IPS DF 6.9 (cell line): ENCODE measurements at regions not wholly inside any gene's neighbourhood (a gene's known extent, or its start where the extent isn't known, plus 50 kb on each side); places are given as distances from the start of the nearest gene placed in this dataset.
"Not testable (repeated sequence)": the region's sequence is repeated elsewhere in the genome, so short reads cannot be mapped to it uniquely, and the experiment has no call there.

Experiments used
- DNase-seq: peaks from one replicate; pipeline ENCODE4 v3.0.0-alpha.2; 2013; ENCODE audit warnings: low read depth, low spot score
- H3K27ac ChIP-seq: one replicate; pipeline ENCODE4 v1.5.1; 2013; ENCODE audit warnings: low read length, control low read depth
- H3K27me3 ChIP-seq: 2 replicates; pipeline ENCODE4 v1.6.1; 2013; ENCODE audit warnings: mild to moderate bottlenecking, low read length; ENCODE audit not compliant: control insufficient read depth, insufficient read depth
- H3K36me3 ChIP-seq: 2 replicates; pipeline ENCODE4 v1.6.1; 2013; ENCODE audit warnings: low read length; ENCODE audit not compliant: control insufficient read depth, insufficient read depth
- H3K4me1 ChIP-seq: 2 replicates; pipeline ENCODE4 v1.6.1; 2013; ENCODE audit warnings: low read length; ENCODE audit not compliant: control insufficient read depth, insufficient read depth
- H3K4me3 ChIP-seq: 2 replicates; pipeline ENCODE4 v1.5.1; 2013; ENCODE audit warnings: mild to moderate bottlenecking, low read length
- H3K9me3 ChIP-seq: 2 replicates; pipeline ENCODE4 v1.6.1; 2013; ENCODE audit warnings: low read length, inconsistent platforms; ENCODE audit not compliant: control insufficient read depth, insufficient read depth
- WGBS: extraction: QIAGEN DNeasy Blood & Tissue Kit; methylation state at CpG from one replicate; pipeline ENCODE4 v1.1.7; 2013; ENCODE audit warnings: mixed read lengths, missing lambda C conversion rate; ENCODE audit not compliant: insufficient read length, insufficient coverage; 5-methylcytosine and 5-hydroxymethylcytosine counted together

DNA sequence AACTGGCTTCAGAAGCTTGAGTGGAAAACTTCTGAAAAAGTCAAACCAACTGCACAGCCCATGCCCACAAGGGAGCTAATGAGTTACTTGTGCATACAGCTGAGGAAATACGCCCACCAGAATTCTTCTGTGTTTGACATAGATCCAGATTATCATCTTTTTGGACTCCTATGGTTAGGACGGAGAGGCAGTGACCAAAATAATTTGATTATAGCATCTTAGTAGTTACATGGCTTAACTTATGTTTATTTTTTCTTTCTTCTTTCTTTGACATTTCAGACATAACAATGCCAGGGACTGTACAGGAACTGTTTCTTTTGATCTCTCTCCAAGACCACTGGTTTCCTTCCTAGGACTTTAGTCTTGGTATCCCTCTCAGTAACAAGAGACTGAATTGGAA is 246.1 kb upstream of the RASGRP1 start:
- no peaks in the 10 kb centered on the region for H3K36me3 ChIP-seq
- DNase-seq = no peak
- no peaks in the 10 kb centered on the region for H3K27me3 ChIP-seq
- no CpG with 5 or more reads among the region's 2 CpGs for WGBS
- no peak overlapping the region for H3K4me3 ChIP-seq
- no peak overlapping the region for H3K27ac ChIP-seq
- H3K9me3 ChIP-seq = no peaks in the 10 kb centered on the region
- H3K4me1 ChIP-seq = no peaks in the 10 kb centered on the region

DNA sequence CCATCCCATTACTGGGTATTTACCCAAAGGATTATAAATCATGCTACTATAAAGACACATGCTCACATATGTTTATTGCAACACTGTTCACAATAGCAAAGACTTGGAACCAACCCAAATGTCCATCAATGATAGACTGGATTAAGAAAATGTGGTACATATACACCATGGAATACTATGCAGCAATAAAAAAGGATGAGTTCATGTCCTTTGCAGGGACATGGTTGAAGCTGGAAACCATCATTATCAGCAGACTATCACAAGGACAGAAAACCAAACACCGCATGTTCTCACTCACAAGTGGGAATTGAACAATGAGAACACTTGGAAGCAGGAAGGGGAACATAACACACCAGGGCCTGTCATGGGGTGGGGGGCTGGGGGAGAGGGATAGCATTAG is 249.6 kb upstream of the RASGRP1 start:
- H3K27ac ChIP-seq, H3K4me3 ChIP-seq, H3K4me1 ChIP-seq, H3K27me3 ChIP-seq, H3K9me3 ChIP-seq, H3K36me3 ChIP-seq, DNase-seq: not testable (repeated sequence)
- no CpG with 5 or more reads among the region's 1 CpG for WGBS

DNA sequence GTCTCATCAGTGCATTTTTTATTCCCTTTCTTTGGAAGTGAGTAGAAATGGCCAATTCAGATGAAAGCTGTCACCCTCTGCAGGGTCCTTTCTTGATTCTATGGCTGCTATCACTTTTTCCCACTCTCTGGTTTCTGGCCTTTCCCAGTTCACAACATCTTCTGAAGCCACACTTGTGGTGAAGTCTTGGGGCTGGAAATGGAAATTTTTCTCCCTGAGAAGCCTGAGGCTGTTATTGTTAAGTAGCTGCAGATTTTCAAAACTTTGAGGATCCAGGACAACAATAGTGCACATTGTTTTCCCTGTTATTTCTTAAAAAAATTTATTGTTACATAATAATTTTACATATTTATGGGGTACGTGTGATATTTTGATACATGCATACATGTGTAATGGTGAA is 250.3 kb upstream of the RASGRP1 start:
- no peak for DNase-seq
- WGBS = no CpG with 5 or more reads among the region's 1 CpG
- Histone ChIP-seq H3K27ac (no peak overlapping the region), H3K36me3 (no peaks in the 10 kb centered on the region), H3K27me3 (no peaks in the 10 kb centered on the region), H3K4me1 (peaks cover 1% of the 10 kb centered on the region; the same call in 1 of the 2 replicates), H3K9me3 (no peaks in the 10 kb centered on the region), H3K4me3 (no peak overlapping the region)

DNA sequence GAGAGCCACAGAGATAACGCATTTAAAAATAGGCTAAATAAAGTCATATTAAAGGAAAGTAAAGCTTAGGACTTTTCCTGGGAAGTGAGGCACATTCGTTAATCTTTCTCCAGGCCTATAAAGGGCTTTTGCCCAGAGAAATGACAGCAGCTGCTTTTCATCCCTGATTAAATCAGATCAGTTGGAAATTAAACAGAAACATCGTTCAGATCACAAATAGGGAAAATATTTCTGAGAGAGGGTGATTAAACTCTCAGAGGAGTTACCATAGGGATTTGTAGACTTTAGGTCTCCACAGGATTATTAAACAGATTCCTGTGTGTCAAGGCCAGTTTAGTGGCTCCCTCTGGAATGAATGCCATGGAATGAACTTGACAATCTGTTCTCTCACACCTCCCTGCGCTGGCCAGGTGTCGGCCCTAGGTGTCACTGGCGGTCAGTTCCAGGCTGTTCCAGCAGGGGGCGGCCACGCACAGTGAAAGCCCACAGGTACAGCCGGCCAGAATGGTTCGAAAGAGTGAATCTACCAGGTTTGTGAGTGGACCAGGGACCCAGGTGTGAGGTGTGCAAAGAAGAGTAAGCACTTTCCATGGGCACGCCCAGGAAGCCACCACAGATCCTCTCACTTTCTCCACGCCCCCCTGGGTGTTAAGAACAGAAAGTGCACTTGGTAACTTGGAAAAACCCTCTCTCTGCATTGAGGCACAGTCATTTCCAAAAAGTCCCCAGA is 253.0 kb upstream of the RASGRP1 start:
- DNase-seq = peak; percentile 58
- no peaks in the 10 kb centered on the region for H3K27me3 ChIP-seq
- no CpG with 5 or more reads among the region's 12 CpGs for WGBS
- H3K4me3 ChIP-seq = no peak overlapping the region
- no peaks in the 10 kb centered on the region for H3K36me3 ChIP-seq
- H3K4me1 ChIP-seq = peaks cover 1% of the 10 kb centered on the region; the same call in 1 of the 2 replicates
- H3K9me3 ChIP-seq = no peaks in the 10 kb centered on the region
- no peak overlapping the region for H3K27ac ChIP-seq

DNA sequence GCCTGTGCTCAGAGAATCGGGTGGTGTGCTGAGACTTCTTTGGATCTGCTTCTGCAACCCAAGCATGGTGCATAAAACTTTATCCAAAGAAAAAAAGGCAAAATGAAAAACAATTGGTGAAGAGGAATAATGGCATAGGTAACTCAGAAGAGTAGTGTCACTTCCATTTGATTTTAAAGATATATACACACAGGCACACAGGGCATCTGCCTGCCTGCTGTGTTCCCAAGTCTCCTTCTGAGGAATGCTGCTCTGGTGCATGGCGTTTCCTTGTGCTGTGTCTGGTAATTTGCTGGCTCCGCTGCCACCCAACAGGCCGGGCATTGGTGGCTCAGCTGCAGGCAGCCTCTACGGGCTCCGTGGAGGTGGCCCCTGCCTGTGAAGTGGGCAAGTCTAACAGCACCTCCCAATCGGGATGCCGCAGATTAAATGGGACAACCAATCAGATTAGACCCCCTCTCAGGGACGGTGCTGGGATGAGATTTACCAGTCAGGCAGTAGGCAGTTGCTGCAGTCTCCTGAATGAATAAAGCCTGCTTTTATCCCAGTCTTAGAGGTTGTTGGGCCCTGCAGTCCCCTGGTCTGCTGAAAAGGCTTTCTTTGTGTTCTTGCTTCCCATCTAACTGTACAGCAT is 253.7 kb upstream of the RASGRP1 start:
- Histone ChIP-seq H3K27me3 (no peaks in the 10 kb centered on the region), H3K4me3 (no peak overlapping the region), H3K9me3 (no peaks in the 10 kb centered on the region), H3K27ac (no peak overlapping the region), H3K4me1 (peaks cover 1% of the 10 kb centered on the region; the same call in 1 of the 2 replicates), H3K36me3 (no peaks in the 10 kb centered on the region)
- no CpG with 5 or more reads among the region's 9 CpGs for WGBS
- no peak for DNase-seq

DNA sequence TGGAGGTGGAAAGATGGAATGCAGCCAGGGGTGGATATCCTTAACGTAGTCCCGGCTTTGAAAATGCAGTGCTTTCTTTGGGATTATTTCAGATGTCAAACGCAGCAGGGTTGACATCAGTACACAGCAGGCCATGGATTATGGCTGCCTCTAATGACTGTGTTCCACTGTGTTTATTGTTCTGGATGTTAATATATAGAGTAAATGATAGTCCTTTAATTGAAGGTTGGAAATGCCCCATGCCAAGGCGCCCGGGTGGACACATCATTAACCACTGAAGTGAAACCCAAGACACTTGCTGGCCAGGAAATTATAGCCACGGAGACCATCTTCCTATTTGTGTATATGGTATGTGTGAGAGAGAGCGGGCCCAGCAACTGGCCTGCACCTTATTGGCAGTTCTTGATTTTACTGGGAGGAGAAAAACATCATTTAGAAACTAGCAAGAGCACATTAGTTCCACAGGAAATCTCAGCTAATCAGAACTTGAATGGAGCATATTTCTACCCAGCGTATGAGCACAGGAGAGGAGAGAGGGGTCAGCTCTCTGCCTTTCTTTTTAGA is 254.9 kb upstream of the RASGRP1 start:
- no peaks in the 10 kb centered on the region for H3K9me3 ChIP-seq
- H3K27me3 ChIP-seq = no peaks in the 10 kb centered on the region
- no peak overlapping the region for H3K27ac ChIP-seq
- H3K4me1 ChIP-seq = peaks cover 1% of the 10 kb centered on the region; the same call in 1 of the 2 replicates
- no peak overlapping the region for H3K4me3 ChIP-seq
- no peaks in the 10 kb centered on the region for H3K36me3 ChIP-seq
- no peak for DNase-seq
- no CpG with 5 or more reads among the region's 8 CpGs for WGBS

DNA sequence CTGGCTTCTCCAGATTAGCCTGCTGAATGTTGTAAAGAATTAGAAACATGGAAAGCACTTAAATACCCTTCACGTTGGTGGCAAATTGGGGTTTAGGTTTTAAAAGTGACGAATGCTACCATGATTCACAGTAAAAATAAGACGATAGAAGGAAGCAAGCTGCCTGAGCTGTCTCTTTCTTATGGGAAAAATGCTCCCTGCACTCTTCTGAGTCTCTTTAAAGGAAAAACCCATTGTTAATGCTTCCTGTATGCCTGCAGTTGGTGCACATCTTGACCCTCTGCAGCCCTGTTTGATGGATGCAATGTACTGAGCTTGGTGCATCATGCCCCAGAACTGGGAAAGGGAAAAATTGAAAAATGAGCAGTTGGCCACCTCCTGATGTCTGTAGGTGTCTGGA is 258.6 kb upstream of the RASGRP1 start:
- WGBS = no CpG with 5 or more reads among the region's 3 CpGs
- no peak overlapping the region for H3K27ac ChIP-seq
- no peaks in the 10 kb centered on the region for H3K27me3 ChIP-seq
- peaks cover 1% of the 10 kb centered on the region; the same call in 1 of the 2 replicates for H3K4me1 ChIP-seq
- no peaks in the 10 kb centered on the region for H3K9me3 ChIP-seq
- no peaks in the 10 kb centered on the region for H3K36me3 ChIP-seq
- DNase-seq = no peak
- no peak overlapping the region for H3K4me3 ChIP-seq

DNA sequence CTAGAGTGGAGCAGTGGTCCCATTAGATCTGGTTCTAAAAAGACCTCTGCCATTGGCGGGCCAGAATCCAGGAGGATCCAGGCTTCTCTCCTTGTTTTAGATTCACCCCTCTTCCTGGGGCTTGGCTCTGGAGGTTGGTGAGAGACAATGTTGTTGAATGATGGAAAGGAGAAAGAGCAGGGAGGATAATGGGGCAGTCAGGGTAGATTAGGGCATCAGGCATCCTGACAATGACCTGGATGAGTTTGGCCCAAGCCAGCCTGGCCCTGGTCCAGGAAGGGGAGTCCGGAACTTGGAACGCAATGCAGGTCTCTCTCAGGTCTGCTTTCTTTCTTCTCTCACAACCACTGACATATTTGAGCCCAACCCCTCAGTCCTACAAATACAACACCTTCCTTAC is 260.1 kb upstream of the RASGRP1 start:
- Histone ChIP-seq H3K27ac (no peak overlapping the region), H3K9me3 (no peaks in the 10 kb centered on the region), H3K36me3 (no peaks in the 10 kb centered on the region), H3K4me3 (no peak overlapping the region), H3K4me1 (0 out of 2 replicates have a peak, but pooled peaks cover 1% of the 10 kb centered on the region), H3K27me3 (no peaks in the 10 kb centered on the region)
- WGBS = no CpG with 5 or more reads among the region's 3 CpGs
- DNase-seq = no peak

DNA sequence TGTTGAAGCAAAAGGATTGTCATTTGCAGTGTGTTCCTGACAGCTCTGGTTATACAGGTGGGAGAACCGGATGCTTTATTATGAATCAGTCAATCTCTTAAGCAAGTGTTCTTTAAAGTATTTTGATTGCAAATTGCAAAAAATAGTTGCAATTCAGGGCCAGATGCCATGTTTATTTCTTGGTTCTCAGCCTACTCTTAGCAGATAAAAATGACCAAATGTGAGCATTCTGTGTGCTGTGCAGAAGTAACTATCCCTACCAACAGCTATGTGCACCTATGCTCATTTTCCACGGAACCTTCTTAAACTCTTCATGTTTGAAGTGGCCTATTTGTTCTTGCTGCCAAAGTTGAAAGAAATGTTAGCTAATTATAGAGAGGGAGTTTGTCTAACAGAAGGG is 262.3 kb upstream of the RASGRP1 start:
- no CpG with 5 or more reads among the region's 2 CpGs for WGBS
- H3K27ac ChIP-seq = no peak overlapping the region
- H3K36me3 ChIP-seq = no peaks in the 10 kb centered on the region
- H3K4me1 ChIP-seq = 0 out of 2 replicates have a peak, but pooled peaks cover 1% of the 10 kb centered on the region
- DNase-seq = no peak
- no peak overlapping the region for H3K4me3 ChIP-seq
- no peaks in the 10 kb centered on the region for H3K9me3 ChIP-seq
- H3K27me3 ChIP-seq = no peaks in the 10 kb centered on the region

DNA sequence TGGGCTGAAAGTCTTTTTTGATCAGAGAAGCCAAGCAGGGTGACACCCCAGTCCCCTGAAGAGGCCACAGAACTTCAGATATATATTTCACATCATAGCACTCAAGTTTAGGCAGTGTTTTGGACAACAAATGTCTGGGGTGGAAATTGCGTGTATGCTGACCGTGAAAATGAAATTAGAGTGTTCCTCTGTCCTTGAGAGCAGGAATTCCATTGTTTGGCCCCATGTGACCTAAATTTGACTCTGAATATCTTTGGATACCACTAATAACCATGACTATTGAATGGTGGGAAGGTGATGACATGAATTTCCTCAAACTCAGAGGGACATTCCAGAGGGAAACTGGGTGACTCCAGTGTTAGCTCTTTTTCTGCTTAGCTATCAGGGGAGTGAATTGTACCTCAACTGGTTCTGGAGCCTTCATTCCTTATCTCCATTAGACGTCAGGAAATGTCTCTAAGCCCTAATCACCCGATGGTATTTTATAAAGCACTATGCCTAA is 263.5 kb upstream of the RASGRP1 start:
- Histone ChIP-seq H3K36me3 (no peaks in the 10 kb centered on the region), H3K9me3 (no peaks in the 10 kb centered on the region), H3K4me3 (no peak overlapping the region), H3K4me1 (0 out of 2 replicates have a peak, but pooled peaks cover 1% of the 10 kb centered on the region), H3K27me3 (no peaks in the 10 kb centered on the region), H3K27ac (no peak overlapping the region)
- no CpG with 5 or more reads among the region's 4 CpGs for WGBS
- no peak for DNase-seq
